NB4 (cell line): ENCODE measurements at regions not wholly inside any gene's neighbourhood (a gene's known extent, or its start where the extent isn't known, plus 50 kb on each side); places are given as distances from the start of the nearest gene placed in this dataset.

ENCODE experiments used
- DNase-seq: peaks from one replicate; pipeline ENCODE4 v3.0.0; 2010; ENCODE audit warnings: low read depth
- H3K4me3 ChIP-seq: one replicate; pipeline ENCODE4 v1.5.1; 2011; ENCODE audit warnings: mild to moderate bottlenecking, low read depth, low read length, moderate library complexity
- CTCF ChIP-seq: IDR thresholded peaks from one replicate; pipeline ENCODE4 v1.5.1; 2012; ENCODE audit warnings: low read depth, low read length
- MAX ChIP-seq: IDR thresholded peaks from 2 replicates; pipeline ENCODE4 v1.6.1; 2011; ENCODE audit warnings: low read depth, low read length
- MYC ChIP-seq: IDR thresholded peaks from 2 replicates; pipeline ENCODE4 v1.6.1; 2011; ENCODE audit warnings: low read depth, low read length
- POLR2A ChIP-seq: IDR thresholded peaks from 2 replicates; pipeline ENCODE4 v1.6.1; 2011; ENCODE audit warnings: mild to moderate bottlenecking; ENCODE audit not compliant: insufficient read length; ENCODE audit errors: extremely low read depth

- H3K4me3 ChIP-seq: no peak overlapping the region
- TF ChIP-seq POLR2A: no peak
- DNase-seq: no peak
Measured at GRCh38 chr11:92524542-92524941, 299.9 kb downstream of the FAT3 start.

- H3K4me3 ChIP-seq: no peak overlapping the region
- TF ChIP-seq CTCF: no peak
- TF ChIP-seq MAX: no peak
- TF ChIP-seq MYC: no peak
- no peak for TF ChIP-seq POLR2A
- no peak for DNase-seq
Measured at GRCh38 chr11:92527467-92527866, 302.8 kb downstream of the FAT3 start.

- no peak for DNase-seq
Measured at GRCh38 chr11:92528001-92528400, 303.4 kb downstream of the FAT3 start.

GRCh38 chr11:92531065-92531739, 306.6 kb downstream of the FAT3 start:
- no peak for DNase-seq
- no peak for TF ChIP-seq MAX
- no peak for TF ChIP-seq CTCF
- H3K4me3 ChIP-seq: no peak overlapping the region

More at GRCh38 chr11:92528001-92528400, 303.4 kb downstream of the FAT3 start:
- H3K4me3 ChIP-seq: no peak overlapping the region
- TF ChIP-seq CTCF (no peak), MAX (no peak), POLR2A (no peak), MYC (no peak)

GRCh38 chr11:92533657-92534335, 309.2 kb downstream of the FAT3 start:
- no peak overlapping the region for H3K4me3 ChIP-seq
- TF ChIP-seq POLR2A (no peak), MYC (no peak), MAX (no peak), CTCF (no peak)
- no peak for DNase-seq

GRCh38 chr11:92536883-92537282, 312.3 kb downstream of the FAT3 start:
- TF ChIP-seq MYC (no peak), CTCF (no peak), POLR2A (no peak), MAX (no peak)
- no peak overlapping the region for H3K4me3 ChIP-seq
- DNase-seq: no peak
